CD1c-positive myeloid dendritic cell (primary cell): ENCODE measurements at regions not wholly inside any gene's neighbourhood (a gene's known extent, or its start where the extent isn't known, plus 50 kb on each side); places are given as distances from the start of the nearest gene placed in this dataset.

Experiments used
- DNase-seq: peaks from one replicate; pipeline ENCODE4 v3.0.0-alpha.2; 2016; ENCODE audit errors: extremely low spot score

GRCh38 chr12:43097471-43097870 is 454.5 kb downstream of the ADAMTS20 start:
- no peak for DNase-seq

GRCh38 chr12:43095669-43096280 is 456.2 kb downstream of the ADAMTS20 start:
- DNase-seq = no peak

GRCh38 chr12:43094886-43095575 is 457.0 kb downstream of the ADAMTS20 start:
- DNase-seq = no peak

- no peak for DNase-seq
Observed at GRCh38 chr12:43090981-43091380, 461.0 kb downstream of the ADAMTS20 start.

GRCh38 chr12:43087195-43088091 is 464.6 kb downstream of the ADAMTS20 start:
- no peak for DNase-seq

GRCh38 chr12:43079476-43079875 is 472.5 kb downstream of the ADAMTS20 start:
- DNase-seq = no peak

- DNase-seq = no peak
Observed at GRCh38 chr12:43078976-43079375, 473.0 kb downstream of the ADAMTS20 start.

GRCh38 chr12:43072431-43072830 is 479.6 kb downstream of the ADAMTS20 start:
- DNase-seq = no peak

- no peak for DNase-seq
Observed at GRCh38 chr12:43069768-43070221, 480.2 kb upstream of the PRICKLE1 start.

GRCh38 chr12:43066471-43066870 is 476.9 kb upstream of the PRICKLE1 start:
- DNase-seq = no peak

- no peak for DNase-seq
Observed at GRCh38 chr12:43063650-43064049, 474.1 kb upstream of the PRICKLE1 start.

- DNase-seq = no peak
Observed at GRCh38 chr12:43062201-43062895, 472.8 kb upstream of the PRICKLE1 start.

- DNase-seq = no peak
Observed at GRCh38 chr12:43060742-43061141, 471.2 kb upstream of the PRICKLE1 start.

GRCh38 chr12:43058616-43059015 is 469.1 kb upstream of the PRICKLE1 start:
- DNase-seq = no peak

- DNase-seq = no peak
Observed at GRCh38 chr12:43057566-43057965, 468.0 kb upstream of the PRICKLE1 start.

GRCh38 chr12:43054085-43054484 is 464.5 kb upstream of the PRICKLE1 start:
- no peak for DNase-seq

- no peak for DNase-seq
Observed at GRCh38 chr12:43052441-43052840, 462.9 kb upstream of the PRICKLE1 start.

- DNase-seq = no peak
Observed at GRCh38 chr12:43044241-43044640, 454.7 kb upstream of the PRICKLE1 start.

GRCh38 chr12:43038991-43039390 is 449.4 kb upstream of the PRICKLE1 start:
- no peak for DNase-seq

GRCh38 chr12:43029971-43030370 is 440.4 kb upstream of the PRICKLE1 start:
- no peak for DNase-seq

- DNase-seq = no peak
Observed at GRCh38 chr12:43028826-43029225, 439.3 kb upstream of the PRICKLE1 start.

GRCh38 chr12:43022838-43023237 is 433.3 kb upstream of the PRICKLE1 start:
- DNase-seq = no peak
